Endothelial cell of umbilical vein (primary cell): ENCODE measurements at regions not wholly inside any gene's neighbourhood (a gene's known extent, or its start where the extent isn't known, plus 50 kb on each side); places are given as distances from the start of the nearest gene placed in this dataset.

ENCODE experiments used
- BruUV-seq: library from RNA; stranded (reverse); fragments of 400-500 nt; replicated peaks from 2 replicates; lab custom pipeline; 2021; lab: Mats Ljungman, UMichigan
- CTCF ChIA-PET: fragments of 300-600, 350-600 bp; sonication (Branson Sonifier 250); formaldehyde crosslinking; loops from one replicate; lab custom pipeline; 2021; ENCODE audit warnings: antibody characterized with exemption, inconsistent platforms; lab: Charles Lee
- POLR2A ChIA-PET: fragments of 300-600, 350-600 bp; sonication (Branson Sonifier 250); formaldehyde crosslinking; loops from one replicate; lab custom pipeline; 2021; ENCODE audit warnings: antibody characterized with exemption, inconsistent platforms; lab: Charles Lee
- DNase-seq: peaks from one replicate; pipeline ENCODE4 v3.0.0-alpha.2; 2011; ENCODE audit warnings: low read depth, low spot score
- FAIRE-seq: peaks from 2 replicates; lab custom pipeline; 2011; peaks lifted over from hg19 to GRCh38; lab: Jason Lieb, UNC
- H2AFZ ChIP-seq: 2 replicates; pipeline ENCODE4 v1.6.0; 2012; ENCODE audit warnings: low read depth, low read length, control low read depth, inconsistent platforms
- H3K27ac ChIP-seq: 2 replicates; pipeline ENCODE4 v1.5.1; 2011; ENCODE audit warnings: low read depth, mild to moderate bottlenecking, control low read depth, low read length, moderate library complexity; ENCODE audit not compliant: insufficient read depth
- H3K27me3 ChIP-seq, 2 experiments: 2 replicates each; pipeline versions ENCODE4 v1.6.0 to v1.6.1; 2011; ENCODE audit warnings: low read length in 2 of 2, mixed read lengths in 1 of 2; ENCODE audit not compliant: control insufficient read depth in 2 of 2, insufficient read depth in 2 of 2
- H3K36me3 ChIP-seq, 2 experiments: 2 replicates in 1 of 2; 3 replicates in 1 of 2; pipeline ENCODE4 v1.5.1; 2011; ENCODE audit warnings: low read length in 2 of 2, mild to moderate bottlenecking in 1 of 2, moderate library complexity in 1 of 2; ENCODE audit not compliant: control insufficient read depth in 2 of 2, insufficient read depth in 2 of 2; ENCODE audit errors: extremely low read depth in 1 of 2
- H3K4me1 ChIP-seq: 3 replicates; pipeline ENCODE4 v1.5.1; 2011; ENCODE audit warnings: mild to moderate bottlenecking, low read length; ENCODE audit not compliant: control insufficient read depth, insufficient read depth; ENCODE audit errors: extremely low read depth
- H3K4me2 ChIP-seq: 2 replicates; pipeline ENCODE4 v1.6.1; 2011; ENCODE audit warnings: low read length, control low read depth, mixed read lengths; ENCODE audit not compliant: insufficient read depth
- H3K4me3 ChIP-seq, 3 experiments: fragments of 200-600 bp in 1 of 3; sonication (generic), shearing (Covaris generic) in 1 of 3; replicated peaks in 1 of 3; 2 replicates each; pipeline ENCODE4 v1.5.1; 2011 to 2016; ENCODE audit warnings: control low read depth in 3 of 3, low read length in 3 of 3, mild to moderate bottlenecking in 2 of 3, inconsistent platforms in 1 of 3, low read depth in 1 of 3, moderate library complexity in 1 of 3; ENCODE audit not compliant: insufficient read depth in 1 of 3
- H3K79me2 ChIP-seq: 2 replicates; pipeline ENCODE4 v1.6.0; 2012; ENCODE audit warnings: low read length, inconsistent platforms; ENCODE audit not compliant: control insufficient read depth, insufficient read depth
- H3K9ac ChIP-seq: replicated peaks from 2 replicates; pipeline ENCODE3; 2011; ENCODE audit warnings: low read length, control low read depth; ENCODE audit not compliant: insufficient read depth; ENCODE audit errors: extremely low read depth
- H3K9me1 ChIP-seq: replicated peaks from 3 replicates; pipeline ENCODE4 v1.6.0; 2011; ENCODE audit warnings: mild to moderate bottlenecking, low read length; ENCODE audit not compliant: control insufficient read depth, insufficient read depth; ENCODE audit errors: extremely low read depth
- H3K9me3 ChIP-seq: replicated peaks from 2 replicates; pipeline ENCODE4 v1.5.1; 2012; ENCODE audit warnings: low read length, inconsistent platforms; ENCODE audit not compliant: control insufficient read depth, insufficient read depth
- H4K20me1 ChIP-seq: replicated peaks from 2 replicates; pipeline ENCODE3; 2011; ENCODE audit warnings: mild to moderate bottlenecking, low read length; ENCODE audit not compliant: control insufficient read depth, insufficient read depth; ENCODE audit errors: extremely low read depth
- CTCF ChIP-seq, 2 donors: IDR thresholded peaks; 1 replicate in 1 of 2; 2 replicates in 1 of 2; pipeline ENCODE4 v1.5.1; 2011; ENCODE audit warnings: low read length in 2 of 2, mild to moderate bottlenecking in 2 of 2, moderate library complexity in 2 of 2, control low read depth in 1 of 2, inconsistent platforms in 1 of 2, low read depth in 1 of 2; ENCODE audit not compliant: insufficient read depth in 1 of 2; ENCODE audit errors: extremely low read depth in 1 of 2
- EZH2 ChIP-seq: IDR thresholded peaks from 2 replicates; pipeline ENCODE4 v1.6.1; 2012; ENCODE audit warnings: borderline replicate concordance, low read depth, mild to moderate bottlenecking, moderate library complexity, low read length, inconsistent platforms; ENCODE audit not compliant: severe bottlenecking
- FOS ChIP-seq: IDR thresholded peaks from 2 replicates; pipeline ENCODE4 v1.6.1; 2011; ENCODE audit warnings: mild to moderate bottlenecking, low read length, moderate library complexity, borderline replicate concordance; ENCODE audit not compliant: insufficient read depth
- GATA2 ChIP-seq: IDR thresholded peaks from 2 replicates; pipeline ENCODE4 v1.7.0; 2011; ENCODE audit warnings: low read depth, mild to moderate bottlenecking, moderate library complexity, mixed read lengths, low read length; ENCODE audit not compliant: insufficient read length, insufficient read depth
- JUN ChIP-seq: IDR thresholded peaks from 2 replicates; pipeline ENCODE4 v1.6.1; 2011; ENCODE audit warnings: borderline replicate concordance, low read depth; ENCODE audit not compliant: insufficient read length, insufficient read depth
- MAX ChIP-seq: IDR thresholded peaks from 2 replicates; pipeline ENCODE4 v1.6.1; 2011; ENCODE audit not compliant: insufficient read depth, insufficient read length
- MYC ChIP-seq: IDR thresholded peaks from one replicate; pipeline ENCODE4 v1.6.1; 2011; ENCODE audit warnings: mild to moderate bottlenecking, low read depth, low read length
- POLR2A ChIP-seq: IDR thresholded peaks from 2 replicates; pipeline ENCODE4 v1.6.1; 2012; ENCODE audit warnings: low read depth, mild to moderate bottlenecking, control low read depth, low read length
- POLR2AphosphoS5 ChIP-seq: IDR thresholded peaks from 2 replicates; pipeline ENCODE4 v1.6.1; 2012; ENCODE audit warnings: low read depth, mild to moderate bottlenecking, control low read depth, low read length, moderate library complexity; ENCODE audit not compliant: insufficient read depth
- dilution Hi-C: fragments of 300-500 bp; cut with MboI; formaldehyde crosslinking; loops from one replicate; pipeline ENCODE4 v1.15.0; 2019; ENCODE audit warnings: low sequenced_read_pairs; ENCODE audit not compliant: extremely low pct_ligation_motif_present
- intact Hi-C: fragments of 100-400 bp; cut with micrococcal nuclease; formaldehyde crosslinking; loops from one replicate; pipeline ENCODE4 v1.10.0; 2022

GRCh38 chr1:83673312-83673711, 325.6 kb downstream of the TTLL7 start:
- Histone ChIP-seq H3K9me3 (no peaks in the 10 kb centered on the region), H3K9ac (no peak overlapping the region), H2AFZ (no peak overlapping the region), H3K9me1 (no peaks in the 10 kb centered on the region), H3K4me1 (no peaks in the 10 kb centered on the region), H3K27me3 (no peaks in the 10 kb centered on the region), H3K36me3 (no peaks in the 10 kb centered on the region), H4K20me1 (no peaks in the 10 kb centered on the region), H3K27ac (no peak overlapping the region), H3K79me2 (no peaks in the 10 kb centered on the region), H3K4me2 (no peak overlapping the region), H3K4me3 (no peak overlapping the region)
- no TSS peak for BruUV-seq
- DNase-seq = no peak
- ChIA-PET CTCF (no interaction called here), POLR2A (no interaction called here)
- dilution Hi-C loops = no loop called here
- no peak for FAIRE-seq
- intact Hi-C loops = no loop called here
- TF ChIP-seq JUN = no peak
- no peak for TF ChIP-seq MAX
- no peak for TF ChIP-seq GATA2
- TF ChIP-seq EZH2 = no peak
- no peak for TF ChIP-seq MYC
- no peak for TF ChIP-seq POLR2A
- no peak for TF ChIP-seq FOS
- no peak for TF ChIP-seq CTCF (IDR thresholded peaks at IDR 0.05; ENCODE audit: extremely low read depth in 1 of 2, insufficient read depth in 1 of 2, low read depth in 1 of 2, low read length in 2 of 2)
- TF ChIP-seq POLR2AphosphoS5 = no peak
